Suprapubic skin (tissue), 4 donors: ENCODE measurements at regions not wholly inside any gene's neighbourhood (a gene's known extent, or its start where the extent isn't known, plus 50 kb on each side); places are given as distances from the start of the nearest gene placed in this dataset.

ENCODE experiments used
- DNase-seq, 2 donors: peaks; one replicate each; pipeline ENCODE4 v3.0.0-alpha.2; 2019; ENCODE audit warnings: low spot score in 2 of 2
- H3K27ac ChIP-seq: fragments of 200-600 bp; sonication (generic); one replicate; pipeline ENCODE4 v1.5.1; 2019
- H3K27me3 ChIP-seq: fragments of 200-600 bp; sonication (generic); one replicate; pipeline ENCODE4 v1.5.1; 2019
- H3K36me3 ChIP-seq: fragments of 200-600 bp; sonication (generic); one replicate; pipeline ENCODE4 v1.5.1; 2019
- H3K4me1 ChIP-seq: fragments of 200-600 bp; sonication (generic); one replicate; pipeline ENCODE4 v1.5.1; 2019
- H3K4me3 ChIP-seq: fragments of 200-600 bp; sonication (generic); one replicate; pipeline ENCODE4 v1.5.1; 2019; ENCODE audit warnings: mild to moderate bottlenecking
- H3K9me3 ChIP-seq: fragments of 200-600 bp; sonication (generic); one replicate; pipeline ENCODE4 v1.5.1; 2019
- CTCF ChIP-seq, 2 donors: fragments of 200-600 bp in 1 of 2; fragments of 450-650 bp in 1 of 2; sonication (generic) in 1 of 2; IDR thresholded peaks; one replicate each; pipeline ENCODE4 v1.5.1; 2016 to 2019; ENCODE audit warnings: antibody characterized with exemption in 2 of 2, mild to moderate bottlenecking in 1 of 2, moderate library complexity in 1 of 2
- EP300 ChIP-seq: sonication (generic); formaldehyde crosslinking; IDR thresholded peaks from one replicate; pipeline ENCODE4 v1.6.1; 2017; ENCODE audit warnings: antibody characterized with exemption
- POLR2A ChIP-seq, 2 donors: fragments of 450-650 bp; IDR thresholded peaks; one replicate each; pipeline ENCODE4 v1.6.1; 2017; ENCODE audit warnings: antibody characterized with exemption in 2 of 2, mild to moderate bottlenecking in 2 of 2, moderate library complexity in 2 of 2
- POLR2AphosphoS5 ChIP-seq, 3 donors: sonication (generic); formaldehyde crosslinking; IDR thresholded peaks; one replicate each; pipeline ENCODE4 v1.6.1; 2017; ENCODE audit warnings: antibody characterized with exemption in 3 of 3
- WGBS: methylation state at CpG from one replicate; pipeline ENCODE4 v1.1.5; 2018; 5-methylcytosine and 5-hydroxymethylcytosine counted together

GRCh38 chr2:234438305-234438977 is 58.4 kb downstream of the ARL4C start:
- no peak overlapping the region for H3K27ac ChIP-seq
- no peaks in the 10 kb centered on the region for H3K9me3 ChIP-seq
- no peaks in the 10 kb centered on the region for H3K27me3 ChIP-seq
- DNase-seq: no peak
- H3K4me3 ChIP-seq: no peak overlapping the region
- peaks cover 3% of the 10 kb centered on the region for H3K4me1 ChIP-seq
- TF ChIP-seq POLR2A (IDR thresholded peaks at IDR 0.05) (no peak), EP300 (no peak), CTCF (IDR thresholded peaks at IDR 0.05) (no peak), POLR2AphosphoS5 (IDR thresholded peaks at IDR 0.05) (no peak)
- no peaks in the 10 kb centered on the region for H3K36me3 ChIP-seq
- WGBS: 75% methylated on average over 12 of the region's 13 CpGs

GRCh38 chr2:234437642-234438304 is 59.1 kb downstream of the ARL4C start:
- H3K36me3 ChIP-seq: no peaks in the 10 kb centered on the region
- TF ChIP-seq POLR2A (IDR thresholded peaks at IDR 0.05) (no peak), EP300 (no peak), POLR2AphosphoS5 (IDR thresholded peaks at IDR 0.05) (no peak), CTCF (IDR thresholded peaks at IDR 0.05) (no peak)
- 54% methylated on average over 9 of the region's 11 CpGs for WGBS
- DNase-seq: no peak
- no peak overlapping the region for H3K27ac ChIP-seq
- no peak overlapping the region for H3K4me3 ChIP-seq
- no peaks in the 10 kb centered on the region for H3K9me3 ChIP-seq
- H3K4me1 ChIP-seq: peaks cover 3% of the 10 kb centered on the region
- no peaks in the 10 kb centered on the region for H3K27me3 ChIP-seq

GRCh38 chr2:234436482-234436837 is 60.4 kb downstream of the ARL4C start:
- H3K27ac ChIP-seq: no peak overlapping the region

GRCh38 chr2:234435836-234436481 is 60.9 kb downstream of the ARL4C start:
- Histone ChIP-seq H3K9me3 (no peaks in the 10 kb centered on the region), H3K4me3 (no peak overlapping the region), H3K27me3 (no peaks in the 10 kb centered on the region), H3K36me3 (no peaks in the 10 kb centered on the region), H3K27ac (no peak overlapping the region), H3K4me1 (peaks cover 3% of the 10 kb centered on the region)
- TF ChIP-seq POLR2AphosphoS5 (IDR thresholded peaks at IDR 0.05) (no peak), POLR2A (IDR thresholded peaks at IDR 0.05) (no peak), CTCF (IDR thresholded peaks at IDR 0.05) (no peak), EP300 (no peak)
- WGBS: 45% methylated on average over 7 of the region's 7 CpGs
- no peak for DNase-seq

More at GRCh38 chr2:234436482-234436837, 60.4 kb downstream of the ARL4C start:
- Histone ChIP-seq H3K4me3 (no peak overlapping the region), H3K36me3 (no peaks in the 10 kb centered on the region), H3K4me1 (peaks cover 3% of the 10 kb centered on the region), H3K9me3 (no peaks in the 10 kb centered on the region), H3K27me3 (no peaks in the 10 kb centered on the region)
- 90% methylated on average over 6 of the region's 6 CpGs for WGBS
- TF ChIP-seq EP300 (no peak), POLR2AphosphoS5 (IDR thresholded peaks at IDR 0.05) (no peak), POLR2A (IDR thresholded peaks at IDR 0.05) (no peak), CTCF (IDR thresholded peaks at IDR 0.05) (no peak)
- no peak for DNase-seq

GRCh38 chr2:234433201-234433600 is 63.7 kb downstream of the ARL4C start:
- no peak overlapping the region for H3K4me3 ChIP-seq
- WGBS: 72% methylated on average over 3 of the region's 3 CpGs
- no peaks in the 10 kb centered on the region for H3K27me3 ChIP-seq
- no peak for TF ChIP-seq POLR2A (IDR thresholded peaks at IDR 0.05)
- no peak overlapping the region for H3K27ac ChIP-seq
- H3K9me3 ChIP-seq: no peaks in the 10 kb centered on the region
- no peak for DNase-seq
- peaks cover 3% of the 10 kb centered on the region for H3K4me1 ChIP-seq
- H3K36me3 ChIP-seq: no peaks in the 10 kb centered on the region
